K562 (cell line): ENCODE measurements at regions not wholly inside any gene's neighbourhood (a gene's known extent, or its start where the extent isn't known, plus 50 kb on each side); places are given as distances from the start of the nearest gene placed in this dataset.

Experiments
- ATAC-seq: fragments of 200-7000 bp; cut with Tn5 transposase; 3 replicates; pipeline ENCODE4 v1.9.1; 2020; ENCODE audit warnings: moderate library complexity
- BruUV-seq: library from RNA; stranded (reverse); fragments of 400-500 nt; replicated peaks from 2 replicates; lab custom pipeline; 2021; lab: Mats Ljungman, UMichigan
- CTCF ChIA-PET: fragments of 300-600 bp; formaldehyde crosslinking; extraction: SDS; loops from one replicate; lab custom pipeline; 2021; ENCODE audit warnings: low intra/inter-chr PET ratio; lab: Yijun Ruan, JAX
- POLR2A ChIA-PET: fragments of 300-600, 350-650 bp; sonication (Branson Sonifier 250); formaldehyde crosslinking; extraction: SDS; loops from one replicate; lab custom pipeline; 2021; ENCODE audit warnings: antibody characterized with exemption, inconsistent platforms; lab: Yijun Ruan, JAX
- DNase-seq, 4 experiments: peaks; one replicate each; pipeline versions ENCODE4 v3.0.0 to v3.0.0-alpha.2; 2011 to 2018; ENCODE audit warnings: low spot score in 3 of 4, mixed read lengths in 3 of 4; ENCODE audit errors: extremely low read depth in 1 of 4
- FAIRE-seq: peaks from 2 replicates; lab custom pipeline; 2011; peaks lifted over from hg19 to GRCh38; lab: Jason Lieb, UNC
- H2AFZ ChIP-seq: 2 replicates; pipeline ENCODE4 v1.6.0; 2011; ENCODE audit warnings: low read depth, low read length, control low read depth, inconsistent platforms
- H3K27ac ChIP-seq: fragments of 200-600 bp; 3 replicates; pipeline ENCODE4 v1.8.0; 2011; ENCODE audit warnings: low read depth, mild to moderate bottlenecking, control low read depth, inconsistent platforms, low read length, moderate library complexity, mixed read lengths; ENCODE audit errors: extremely low read depth
- H3K27me3 ChIP-seq, 2 experiments: fragments of 300-600 bp in 1 of 2; 2 replicates in 1 of 2; 3 replicates in 1 of 2; pipeline versions ENCODE4 v1.6.0 to v1.8.0; 2011; ENCODE audit warnings: inconsistent platforms in 2 of 2, low read length in 2 of 2, mild to moderate bottlenecking in 1 of 2, mixed read lengths in 1 of 2, moderate library complexity in 1 of 2; ENCODE audit not compliant: control insufficient read depth in 2 of 2, insufficient read depth in 2 of 2
- H3K36me3 ChIP-seq: fragments of 300-600 bp; 3 replicates; pipeline ENCODE4 v1.8.0; 2011; ENCODE audit warnings: mild to moderate bottlenecking, low read length, inconsistent platforms; ENCODE audit not compliant: control insufficient read depth, insufficient read depth
- H3K4me1 ChIP-seq, 2 experiments: fragments of 200-600 bp in 1 of 2; replicated peaks in 1 of 2; 2 replicates in 1 of 2; 3 replicates in 1 of 2; pipeline versions ENCODE4 v1.5.1 to v1.8.0; 2011; ENCODE audit warnings: inconsistent platforms in 2 of 2, low read length in 2 of 2, mild to moderate bottlenecking in 1 of 2, mixed read lengths in 1 of 2, moderate library complexity in 1 of 2; ENCODE audit not compliant: control insufficient read depth in 2 of 2, insufficient read depth in 2 of 2
- H3K4me2 ChIP-seq: 2 replicates; pipeline ENCODE4 v1.6.1; 2011; ENCODE audit warnings: low read length, control low read depth, inconsistent platforms, mixed read lengths; ENCODE audit not compliant: insufficient read depth
- H3K4me3 ChIP-seq: fragments of 200-600 bp; sonication (generic), shearing (Covaris generic); 2 replicates; pipeline ENCODE4 v1.5.1; 2016; ENCODE audit warnings: control low read depth, inconsistent platforms
- H3K79me2 ChIP-seq: fragments of 200-600 bp; 3 replicates; pipeline ENCODE4 v1.8.0; 2011; ENCODE audit warnings: low read length, inconsistent platforms; ENCODE audit not compliant: control insufficient read depth, insufficient read depth
- H3K9ac ChIP-seq, 2 experiments: 2 replicates each; pipeline versions ENCODE4 v1.6.0 to v1.6.1; 2011; ENCODE audit warnings: low read depth in 2 of 2, low read length in 2 of 2, control low read depth in 1 of 2, inconsistent platforms in 1 of 2, mild to moderate bottlenecking in 1 of 2, mixed read lengths in 1 of 2; ENCODE audit not compliant: insufficient read depth in 1 of 2
- H3K9me1 ChIP-seq: one replicate; pipeline ENCODE4 v1.6.0; 2011; ENCODE audit warnings: inconsistent platforms, mild to moderate bottlenecking, low read length, moderate library complexity; ENCODE audit not compliant: control insufficient read depth, insufficient read depth
- H3K9me3 ChIP-seq: replicated peaks from 2 replicates; pipeline ENCODE4 v1.5.1; 2011; ENCODE audit warnings: low read depth, low read length, inconsistent platforms; ENCODE audit not compliant: control insufficient read depth, insufficient read depth
- H4K20me1 ChIP-seq: replicated peaks from 2 replicates; pipeline ENCODE4 v1.6.1; 2011; ENCODE audit warnings: low read length, inconsistent platforms, mixed read lengths; ENCODE audit not compliant: control insufficient read depth, insufficient read depth
- ILK ChIP-seq: fragments of 450-650 bp; IDR thresholded peaks from 2 replicates; pipeline ENCODE4 v1.6.1; 2016; ENCODE audit warnings: missing genetic modification characterization, low read depth, mild to moderate bottlenecking, missing compliant biosample characterization, moderate library complexity, borderline replicate concordance
- TEAD1 ChIP-seq, 2 experiments: fragments of 450-650 bp in 1 of 2; sonication (generic) in 1 of 2; formaldehyde crosslinking; IDR thresholded peaks; 2 replicates each; pipeline versions ENCODE4 v1.4.0 to v1.8.0; 2020 to 2022; ENCODE audit warnings: mild to moderate bottlenecking in 2 of 2, missing genetic modification reagents in 1 of 2
- ZNF79 ChIP-seq: fragments of 250-450 bp; sonication (Bioruptor Pico); IDR thresholded peaks from 2 replicates; pipeline ENCODE4 v1.4.0; 2020; ENCODE audit warnings: low read depth, mild to moderate bottlenecking, moderate library complexity
- in situ Hi-C: fragments of 300-500 bp; cut with MboI; formaldehyde crosslinking; loops from 4 replicates; pipeline ENCODE4 v1.15.0; 2018; ENCODE audit warnings: inconsistent platforms, mixed read lengths
- intact Hi-C: fragments of 100-400 bp; cut with micrococcal nuclease; formaldehyde crosslinking; loops from 2 replicates; pipeline ENCODE4 v1.14.2; 2022
- TF ChIP-seq, protein P1 (sequence below): fragments of 450-650 bp; IDR thresholded peaks from 2 replicates; pipeline ENCODE4 v1.6.1; 2016; ENCODE audit warnings: mild to moderate bottlenecking, moderate library complexity

DNA sequence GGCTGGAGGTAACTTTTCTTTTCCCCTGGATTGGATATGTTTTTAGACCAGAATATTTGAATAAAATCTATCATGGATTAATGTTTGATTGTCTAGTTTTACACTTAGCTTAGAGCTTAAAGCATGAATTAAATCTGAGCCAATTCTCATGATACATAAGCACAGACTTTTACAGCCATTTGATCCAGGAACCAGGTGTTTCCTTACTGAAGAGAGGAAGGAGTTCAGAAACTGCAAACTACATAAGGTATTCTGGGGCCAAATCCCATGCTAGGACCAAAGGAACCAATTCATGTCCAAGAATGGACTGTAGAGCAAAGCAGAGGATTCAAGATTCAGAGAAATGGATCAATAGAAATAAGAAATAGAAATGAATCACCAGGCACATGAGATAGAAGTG is 360.4 kb upstream of the ZNF608 start:
- ATAC-seq (no peak), DNase-seq (no peak), FAIRE-seq (no peak)
- TF ChIP-seq TEAD1 (CRISPR knock-in tag; IDR thresholded peaks at IDR 0.05): no peak
- Histone ChIP-seq H3K27ac (no peak overlapping the region), H3K4me2 (no peak overlapping the region), H3K9ac (no peak overlapping the region), H3K27me3 (no peaks in the 10 kb centered on the region), H3K9me1 (no peaks in the 10 kb centered on the region), H3K36me3 (no peaks in the 10 kb centered on the region), H3K4me3 (no peak overlapping the region), H3K4me1 (no peaks in the 10 kb centered on the region), H2AFZ (no peak overlapping the region), H4K20me1 (no peaks in the 10 kb centered on the region), H3K9me3 (no peaks in the 10 kb centered on the region), H3K79me2 (no peaks in the 10 kb centered on the region)
- in situ Hi-C loops (no loop called here), intact Hi-C loops (no loop called here)
- CTCF ChIA-PET: no interaction called here
- BruUV-seq: no TSS peak
- POLR2A ChIA-PET: no interaction called here

DNA sequence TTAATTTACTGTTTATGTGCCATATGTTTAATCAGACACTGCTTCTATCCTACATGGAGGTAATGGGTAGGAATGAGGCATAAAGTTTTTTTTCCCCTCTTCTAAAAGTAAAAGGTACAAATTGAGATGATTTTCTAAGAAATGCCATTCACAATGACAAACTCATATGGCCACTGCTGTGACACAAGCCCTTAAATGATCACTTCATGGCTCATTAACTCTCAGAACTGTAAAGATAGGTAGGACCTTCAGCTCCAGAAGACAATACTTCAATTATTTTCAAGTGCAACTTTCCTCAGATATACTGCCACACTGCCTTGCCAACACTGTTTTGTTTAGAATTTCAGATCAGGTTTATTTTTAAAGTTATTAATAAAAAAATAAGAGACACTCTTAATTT is 362.9 kb upstream of the ZNF608 start:
- ATAC-seq (no peak), DNase-seq (no peak), FAIRE-seq (no peak)
- POLR2A ChIA-PET: no interaction called here
- Histone ChIP-seq H3K4me2 (no peak overlapping the region), H3K36me3 (no peaks in the 10 kb centered on the region), H3K4me3 (no peak overlapping the region), H3K27me3 (no peaks in the 10 kb centered on the region), H3K79me2 (no peaks in the 10 kb centered on the region), H3K27ac (no peak overlapping the region), H4K20me1 (no peaks in the 10 kb centered on the region), H3K9me1 (no peaks in the 10 kb centered on the region), H3K9me3 (no peaks in the 10 kb centered on the region), H3K9ac (no peak overlapping the region), H2AFZ (no peak overlapping the region), H3K4me1 (no peaks in the 10 kb centered on the region)
- CTCF ChIA-PET: no interaction called here
- intact Hi-C loops (no loop called here), in situ Hi-C loops (no loop called here)
- BruUV-seq: no TSS peak
- TF ChIP-seq, protein P1, sequence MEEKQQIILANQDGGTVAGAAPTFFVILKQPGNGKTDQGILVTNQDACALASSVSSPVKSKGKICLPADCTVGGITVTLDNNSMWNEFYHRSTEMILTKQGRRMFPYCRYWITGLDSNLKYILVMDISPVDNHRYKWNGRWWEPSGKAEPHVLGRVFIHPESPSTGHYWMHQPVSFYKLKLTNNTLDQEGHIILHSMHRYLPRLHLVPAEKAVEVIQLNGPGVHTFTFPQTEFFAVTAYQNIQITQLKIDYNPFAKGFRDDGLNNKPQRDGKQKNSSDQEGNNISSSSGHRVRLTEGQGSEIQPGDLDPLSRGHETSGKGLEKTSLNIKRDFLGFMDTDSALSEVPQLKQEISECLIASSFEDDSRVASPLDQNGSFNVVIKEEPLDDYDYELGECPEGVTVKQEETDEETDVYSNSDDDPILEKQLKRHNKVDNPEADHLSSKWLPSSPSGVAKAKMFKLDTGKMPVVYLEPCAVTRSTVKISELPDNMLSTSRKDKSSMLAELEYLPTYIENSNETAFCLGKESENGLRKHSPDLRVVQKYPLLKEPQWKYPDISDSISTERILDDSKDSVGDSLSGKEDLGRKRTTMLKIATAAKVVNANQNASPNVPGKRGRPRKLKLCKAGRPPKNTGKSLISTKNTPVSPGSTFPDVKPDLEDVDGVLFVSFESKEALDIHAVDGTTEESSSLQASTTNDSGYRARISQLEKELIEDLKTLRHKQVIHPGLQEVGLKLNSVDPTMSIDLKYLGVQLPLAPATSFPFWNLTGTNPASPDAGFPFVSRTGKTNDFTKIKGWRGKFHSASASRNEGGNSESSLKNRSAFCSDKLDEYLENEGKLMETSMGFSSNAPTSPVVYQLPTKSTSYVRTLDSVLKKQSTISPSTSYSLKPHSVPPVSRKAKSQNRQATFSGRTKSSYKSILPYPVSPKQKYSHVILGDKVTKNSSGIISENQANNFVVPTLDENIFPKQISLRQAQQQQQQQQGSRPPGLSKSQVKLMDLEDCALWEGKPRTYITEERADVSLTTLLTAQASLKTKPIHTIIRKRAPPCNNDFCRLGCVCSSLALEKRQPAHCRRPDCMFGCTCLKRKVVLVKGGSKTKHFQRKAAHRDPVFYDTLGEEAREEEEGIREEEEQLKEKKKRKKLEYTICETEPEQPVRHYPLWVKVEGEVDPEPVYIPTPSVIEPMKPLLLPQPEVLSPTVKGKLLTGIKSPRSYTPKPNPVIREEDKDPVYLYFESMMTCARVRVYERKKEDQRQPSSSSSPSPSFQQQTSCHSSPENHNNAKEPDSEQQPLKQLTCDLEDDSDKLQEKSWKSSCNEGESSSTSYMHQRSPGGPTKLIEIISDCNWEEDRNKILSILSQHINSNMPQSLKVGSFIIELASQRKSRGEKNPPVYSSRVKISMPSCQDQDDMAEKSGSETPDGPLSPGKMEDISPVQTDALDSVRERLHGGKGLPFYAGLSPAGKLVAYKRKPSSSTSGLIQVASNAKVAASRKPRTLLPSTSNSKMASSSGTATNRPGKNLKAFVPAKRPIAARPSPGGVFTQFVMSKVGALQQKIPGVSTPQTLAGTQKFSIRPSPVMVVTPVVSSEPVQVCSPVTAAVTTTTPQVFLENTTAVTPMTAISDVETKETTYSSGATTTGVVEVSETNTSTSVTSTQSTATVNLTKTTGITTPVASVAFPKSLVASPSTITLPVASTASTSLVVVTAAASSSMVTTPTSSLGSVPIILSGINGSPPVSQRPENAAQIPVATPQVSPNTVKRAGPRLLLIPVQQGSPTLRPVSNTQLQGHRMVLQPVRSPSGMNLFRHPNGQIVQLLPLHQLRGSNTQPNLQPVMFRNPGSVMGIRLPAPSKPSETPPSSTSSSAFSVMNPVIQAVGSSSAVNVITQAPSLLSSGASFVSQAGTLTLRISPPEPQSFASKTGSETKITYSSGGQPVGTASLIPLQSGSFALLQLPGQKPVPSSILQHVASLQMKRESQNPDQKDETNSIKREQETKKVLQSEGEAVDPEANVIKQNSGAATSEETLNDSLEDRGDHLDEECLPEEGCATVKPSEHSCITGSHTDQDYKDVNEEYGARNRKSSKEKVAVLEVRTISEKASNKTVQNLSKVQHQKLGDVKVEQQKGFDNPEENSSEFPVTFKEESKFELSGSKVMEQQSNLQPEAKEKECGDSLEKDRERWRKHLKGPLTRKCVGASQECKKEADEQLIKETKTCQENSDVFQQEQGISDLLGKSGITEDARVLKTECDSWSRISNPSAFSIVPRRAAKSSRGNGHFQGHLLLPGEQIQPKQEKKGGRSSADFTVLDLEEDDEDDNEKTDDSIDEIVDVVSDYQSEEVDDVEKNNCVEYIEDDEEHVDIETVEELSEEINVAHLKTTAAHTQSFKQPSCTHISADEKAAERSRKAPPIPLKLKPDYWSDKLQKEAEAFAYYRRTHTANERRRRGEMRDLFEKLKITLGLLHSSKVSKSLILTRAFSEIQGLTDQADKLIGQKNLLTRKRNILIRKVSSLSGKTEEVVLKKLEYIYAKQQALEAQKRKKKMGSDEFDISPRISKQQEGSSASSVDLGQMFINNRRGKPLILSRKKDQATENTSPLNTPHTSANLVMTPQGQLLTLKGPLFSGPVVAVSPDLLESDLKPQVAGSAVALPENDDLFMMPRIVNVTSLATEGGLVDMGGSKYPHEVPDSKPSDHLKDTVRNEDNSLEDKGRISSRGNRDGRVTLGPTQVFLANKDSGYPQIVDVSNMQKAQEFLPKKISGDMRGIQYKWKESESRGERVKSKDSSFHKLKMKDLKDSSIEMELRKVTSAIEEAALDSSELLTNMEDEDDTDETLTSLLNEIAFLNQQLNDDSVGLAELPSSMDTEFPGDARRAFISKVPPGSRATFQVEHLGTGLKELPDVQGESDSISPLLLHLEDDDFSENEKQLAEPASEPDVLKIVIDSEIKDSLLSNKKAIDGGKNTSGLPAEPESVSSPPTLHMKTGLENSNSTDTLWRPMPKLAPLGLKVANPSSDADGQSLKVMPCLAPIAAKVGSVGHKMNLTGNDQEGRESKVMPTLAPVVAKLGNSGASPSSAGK: no peak
- TF ChIP-seq ZNF79: no peak
- no peak for TF ChIP-seq ILK (tag)
